Type B pancreatic cell (in vitro differentiated cells): ENCODE measurements at regions not wholly inside any gene's neighbourhood (a gene's known extent, or its start where the extent isn't known, plus 50 kb on each side); places are given as distances from the start of the nearest gene placed in this dataset.

ENCODE experiments used
- DNase-seq: peaks from one replicate; pipeline ENCODE4 v3.0.0; 2021; ENCODE audit warnings: mixed read lengths; ENCODE audit not compliant: unreplicated experiment; ENCODE audit errors: extremely low spot score
- H3K27ac Mint-ChIP-seq: 2 replicates; pipeline ENCODE4 v1.8.0; 2021; ENCODE audit warnings: mild to moderate bottlenecking, mixed read lengths
- H3K27me3 Mint-ChIP-seq: 2 replicates; pipeline ENCODE4 v1.8.0; 2021; ENCODE audit warnings: mixed read lengths
- H3K36me3 Mint-ChIP-seq: 2 replicates; pipeline ENCODE4 v1.8.0; 2021; ENCODE audit warnings: mixed read lengths
- H3K4me1 Mint-ChIP-seq: one replicate; pipeline ENCODE4 v1.8.0; 2021; ENCODE audit warnings: mixed read lengths; ENCODE audit not compliant: unreplicated experiment
- H3K4me3 Mint-ChIP-seq: 2 replicates; pipeline ENCODE4 v1.8.0; 2021; ENCODE audit warnings: mild to moderate bottlenecking, mixed read lengths
- H3K9me3 Mint-ChIP-seq: 2 replicates; pipeline ENCODE4 v1.8.0; 2021; ENCODE audit warnings: mixed read lengths
- TF ChIP-seq, protein P1 (sequence below): fragments of 200-600 bp; sonication (generic); conservative IDR thresholded peaks from 2 replicates; pipeline ENCODE4 v1.5.0; 2021; ENCODE audit warnings: antibody characterized with exemption, mild to moderate bottlenecking

DNA sequence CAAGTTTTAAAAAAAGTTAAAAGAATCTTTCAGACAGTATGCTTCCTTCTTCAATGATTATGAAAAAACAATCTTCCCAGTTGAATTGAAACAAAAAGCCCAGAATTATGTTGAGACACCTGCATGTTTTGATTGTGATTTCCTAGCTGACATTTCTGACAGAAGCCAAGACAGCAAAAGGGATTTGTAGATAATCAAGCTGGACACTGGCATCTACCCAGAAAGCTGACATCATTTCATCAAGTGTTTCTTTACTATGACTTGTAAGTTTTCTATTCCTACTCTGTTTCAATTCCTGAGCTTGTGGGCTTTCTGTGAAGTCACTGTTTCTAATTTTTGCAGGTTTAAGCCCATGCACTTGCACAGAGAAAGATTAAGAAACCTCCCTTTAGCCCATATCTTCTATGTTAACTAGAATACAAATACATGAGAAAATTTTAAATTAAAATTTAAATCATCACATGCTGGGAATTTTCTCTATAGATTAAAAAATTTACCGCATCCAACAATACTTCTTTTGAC is 82.9 kb upstream of the CCDC85A start:
- no peak for DNase-seq
- Mint-ChIP-seq H3K4me3 (no peak overlapping the region), H3K4me1 (no peaks in the 10 kb centered on the region), H3K36me3 (no peaks in the 10 kb centered on the region), H3K9me3 (no peaks in the 10 kb centered on the region), H3K27ac (no peak overlapping the region), H3K27me3 (peaks cover 19% of the 10 kb centered on the region)
- TF ChIP-seq, protein P1, sequence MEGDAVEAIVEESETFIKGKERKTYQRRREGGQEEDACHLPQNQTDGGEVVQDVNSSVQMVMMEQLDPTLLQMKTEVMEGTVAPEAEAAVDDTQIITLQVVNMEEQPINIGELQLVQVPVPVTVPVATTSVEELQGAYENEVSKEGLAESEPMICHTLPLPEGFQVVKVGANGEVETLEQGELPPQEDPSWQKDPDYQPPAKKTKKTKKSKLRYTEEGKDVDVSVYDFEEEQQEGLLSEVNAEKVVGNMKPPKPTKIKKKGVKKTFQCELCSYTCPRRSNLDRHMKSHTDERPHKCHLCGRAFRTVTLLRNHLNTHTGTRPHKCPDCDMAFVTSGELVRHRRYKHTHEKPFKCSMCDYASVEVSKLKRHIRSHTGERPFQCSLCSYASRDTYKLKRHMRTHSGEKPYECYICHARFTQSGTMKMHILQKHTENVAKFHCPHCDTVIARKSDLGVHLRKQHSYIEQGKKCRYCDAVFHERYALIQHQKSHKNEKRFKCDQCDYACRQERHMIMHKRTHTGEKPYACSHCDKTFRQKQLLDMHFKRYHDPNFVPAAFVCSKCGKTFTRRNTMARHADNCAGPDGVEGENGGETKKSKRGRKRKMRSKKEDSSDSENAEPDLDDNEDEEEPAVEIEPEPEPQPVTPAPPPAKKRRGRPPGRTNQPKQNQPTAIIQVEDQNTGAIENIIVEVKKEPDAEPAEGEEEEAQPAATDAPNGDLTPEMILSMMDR = no peak

DNA sequence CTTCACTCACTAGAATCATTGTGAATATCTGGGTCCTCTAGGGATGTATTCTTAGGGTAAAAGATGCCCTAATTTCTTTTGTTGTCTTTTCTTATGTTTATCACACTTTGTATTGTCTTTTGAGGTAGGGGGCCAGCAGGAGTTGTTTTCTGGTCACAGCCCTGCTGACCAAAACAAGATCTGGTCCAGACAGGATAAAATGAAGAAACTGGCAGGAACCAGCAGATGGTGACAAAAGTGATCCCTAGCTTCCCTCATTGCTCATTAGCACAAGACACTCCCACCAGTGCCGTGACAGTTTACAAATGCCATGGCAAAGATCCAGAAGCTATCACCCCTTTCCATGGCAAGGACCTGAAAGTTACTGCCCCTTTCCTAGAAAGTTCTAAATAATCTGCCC is 81.7 kb upstream of the CCDC85A start:
- TF ChIP-seq, protein P1 = no peak
- H3K27ac Mint-ChIP-seq = no peak overlapping the region
- no peaks in the 10 kb centered on the region for H3K4me1 Mint-ChIP-seq
- H3K36me3 Mint-ChIP-seq = no peaks in the 10 kb centered on the region
- peaks cover 13% of the 10 kb centered on the region for H3K27me3 Mint-ChIP-seq
- no peak overlapping the region for H3K4me3 Mint-ChIP-seq
- H3K9me3 Mint-ChIP-seq = no peaks in the 10 kb centered on the region
- DNase-seq = no peak

DNA sequence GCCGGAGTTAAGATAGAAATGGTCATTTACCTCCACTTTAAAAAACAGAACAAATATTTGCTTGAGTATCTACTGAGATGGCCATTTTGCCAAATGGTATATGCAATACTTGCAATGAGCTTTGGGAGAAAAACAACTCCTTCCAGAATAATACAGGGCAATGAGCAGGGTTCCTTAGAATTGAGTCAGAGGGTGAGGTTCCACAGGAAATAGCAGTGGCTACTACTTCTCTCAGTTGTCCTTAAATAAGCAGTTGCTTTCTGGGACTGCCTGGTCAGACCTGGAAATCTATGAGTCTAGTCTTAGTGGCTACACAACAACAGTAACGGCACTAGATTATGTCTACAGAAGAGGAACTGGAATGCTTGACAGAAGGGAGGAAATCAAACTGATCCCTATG is 80.9 kb upstream of the CCDC85A start:
- Mint-ChIP-seq H3K36me3 (no peaks in the 10 kb centered on the region), H3K4me3 (no peak overlapping the region), H3K27me3 (peaks cover 13% of the 10 kb centered on the region), H3K27ac (no peak overlapping the region), H3K4me1 (no peaks in the 10 kb centered on the region), H3K9me3 (no peaks in the 10 kb centered on the region)
- no peak for DNase-seq
- TF ChIP-seq, protein P1 = no peak

DNA sequence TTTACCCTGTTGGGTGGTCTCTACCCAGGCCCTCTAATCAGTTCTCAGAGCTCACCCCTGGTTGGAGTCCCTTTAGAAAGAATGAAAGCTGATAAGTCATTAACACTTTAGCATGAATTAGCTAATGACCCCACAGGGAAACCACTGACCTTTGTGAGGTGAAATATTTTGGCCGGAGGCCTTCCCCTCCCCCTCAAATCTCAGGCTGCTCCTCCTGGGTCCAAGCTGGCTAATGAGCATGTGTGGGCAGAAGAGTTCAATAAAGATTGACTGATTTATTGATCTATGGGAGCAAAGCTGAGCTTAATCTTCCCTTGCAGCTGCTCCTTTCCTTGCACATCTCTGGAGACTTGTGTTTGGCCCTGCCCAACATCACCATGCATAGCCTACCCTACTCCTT is 78.8 kb upstream of the CCDC85A start:
- H3K4me3 Mint-ChIP-seq = no peak overlapping the region
- no peaks in the 10 kb centered on the region for H3K36me3 Mint-ChIP-seq
- no peak overlapping the region for H3K27ac Mint-ChIP-seq
- H3K4me1 Mint-ChIP-seq = peaks cover 11% of the 10 kb centered on the region
- H3K9me3 Mint-ChIP-seq = no peaks in the 10 kb centered on the region
- TF ChIP-seq, protein P1 = no peak
- peaks cover 18% of the 10 kb centered on the region for H3K27me3 Mint-ChIP-seq
- no peak for DNase-seq

DNA sequence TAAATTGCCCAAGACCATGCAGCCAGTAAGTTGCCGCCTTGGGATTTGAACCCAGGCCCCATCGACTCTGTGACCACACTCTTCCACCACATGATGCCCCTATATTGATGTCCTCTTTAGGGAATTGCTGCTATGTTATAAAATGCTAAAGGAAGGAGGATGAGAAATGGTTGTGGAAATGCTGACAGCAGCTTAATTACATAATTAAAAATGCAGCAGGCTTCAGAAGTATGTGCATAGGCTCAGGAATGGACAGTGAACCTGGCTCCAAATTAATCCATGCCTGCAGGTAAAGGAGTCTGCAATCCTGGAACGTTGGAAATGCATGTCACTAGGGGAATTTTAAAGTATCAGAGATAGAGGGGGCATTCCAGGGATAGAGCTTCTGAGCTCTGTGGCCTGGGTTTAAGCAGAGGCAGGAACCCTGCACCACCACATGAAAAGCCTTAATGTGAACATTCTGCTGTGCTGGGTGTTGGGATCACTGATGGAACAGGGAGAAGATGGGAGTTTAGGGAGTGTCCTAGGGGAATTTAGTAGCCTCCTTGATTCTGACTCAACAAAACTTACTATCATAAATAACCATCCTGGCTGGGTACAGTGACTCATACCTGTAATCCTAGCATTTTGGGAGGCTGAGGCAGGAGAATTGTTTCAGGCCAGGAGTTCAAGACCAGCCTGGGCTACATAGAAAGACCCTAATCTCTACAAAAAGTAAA is 76.1 kb upstream of the CCDC85A start:
- H3K4me1 Mint-ChIP-seq = peaks cover 12% of the 10 kb centered on the region
- no peaks in the 10 kb centered on the region for H3K36me3 Mint-ChIP-seq
- no peak overlapping the region for H3K27ac Mint-ChIP-seq
- no peak for DNase-seq
- H3K9me3 Mint-ChIP-seq = no peaks in the 10 kb centered on the region
- TF ChIP-seq, protein P1 = no peak
- H3K4me3 Mint-ChIP-seq = no peak overlapping the region
- H3K27me3 Mint-ChIP-seq = peaks cover 23% of the 10 kb centered on the region
